Spleen (tissue), 11 donors: ENCODE measurements at regions not wholly inside any gene's neighbourhood (a gene's known extent, or its start where the extent isn't known, plus 50 kb on each side); places are given as distances from the start of the nearest gene placed in this dataset.
"Not testable (repeated sequence)": the region's sequence is repeated elsewhere in the genome, so short reads cannot be mapped to it uniquely, and the experiment has no call there.

Source experiments
- DNase-seq: peaks from one replicate; pipeline ENCODE4 v3.0.0-alpha.2; 2020
- H3K27ac ChIP-seq, 8 donors: fragments of 200-600 bp; sonication (generic) in 7 of 8; 1 replicate in 4 of 8; 2 replicates in 4 of 8; pipeline versions ENCODE4 v1.5.0 to v1.8.0; 2016 to 2021; ENCODE audit warnings: inconsistent platforms in 4 of 8, mild to moderate bottlenecking in 4 of 8, moderate library complexity in 1 of 8
- H3K27me3 ChIP-seq, 7 donors: fragments of 200-600 bp; sonication (generic) in 6 of 7; replicated peaks in 1 of 7; 1 replicate in 4 of 7; 2 replicates in 3 of 7; pipeline versions ENCODE4 v1.5.0 to v1.8.0; 2016 to 2021; ENCODE audit warnings: inconsistent platforms in 3 of 7, mild to moderate bottlenecking in 1 of 7
- H3K36me3 ChIP-seq, 6 donors: fragments of 200-600 bp; sonication (generic) in 5 of 6; 1 replicate in 4 of 6; 2 replicates in 2 of 6; pipeline versions ENCODE4 v1.5.0 to v1.8.0; 2016 to 2021; ENCODE audit warnings: inconsistent platforms in 2 of 6
- H3K4me1 ChIP-seq, 6 donors: fragments of 200-600 bp; sonication (generic) in 5 of 6; 1 replicate in 3 of 6; 2 replicates in 3 of 6; pipeline versions ENCODE4 v1.5.0 to v1.8.0; 2016 to 2021; ENCODE audit warnings: inconsistent platforms in 3 of 6
- H3K4me3 ChIP-seq, 8 donors: fragments of 200-600 bp; sonication (generic) in 7 of 8; 1 replicate in 4 of 8; 2 replicates in 4 of 8; pipeline versions ENCODE4 v1.5.0 to v1.8.0; 2016 to 2021; ENCODE audit warnings: inconsistent platforms in 4 of 8, mild to moderate bottlenecking in 4 of 8, moderate library complexity in 2 of 8
- H3K9me3 ChIP-seq, 8 donors: fragments of 200-600 bp; sonication (generic) in 7 of 8; 1 replicate in 4 of 8; 2 replicates in 4 of 8; pipeline versions ENCODE4 v1.5.0 to v1.8.0; 2016 to 2021; ENCODE audit warnings: inconsistent platforms in 4 of 8
- CTCF ChIP-seq, 11 experiments: fragments of 200-600 bp in 7 of 11; fragments of 450-650 bp in 4 of 11; sonication (generic) in 4 of 11; IDR thresholded peaks in 8 of 11; conservative IDR thresholded peaks in 3 of 11; 1 replicate in 7 of 11; 2 replicates in 4 of 11; pipeline versions ENCODE4 v1.4.0 to v1.8.0; 2016 to 2021; ENCODE audit warnings: antibody characterized with exemption in 11 of 11, inconsistent platforms in 4 of 11, mild to moderate bottlenecking in 1 of 11
- POLR2A ChIP-seq, 3 donors: fragments of 450-650 bp; IDR thresholded peaks; one replicate each; pipeline ENCODE4 v1.5.1; 2017; ENCODE audit warnings: antibody characterized with exemption in 3 of 3, mild to moderate bottlenecking in 1 of 3
- POLR2AphosphoS5 ChIP-seq, 3 donors: sonication (generic); formaldehyde crosslinking; IDR thresholded peaks; one replicate each; pipeline ENCODE4 v1.5.1; 2017; ENCODE audit warnings: antibody characterized with exemption in 3 of 3
- WGBS, 5 donors: extraction: QIAGEN DNeasy Blood & Tissue Kit in 3 of 5; methylation state at CpG; one replicate each; pipeline versions ENCODE4 v1.1.5 to v1.1.7; 2013 to 2018; 5-methylcytosine and 5-hydroxymethylcytosine counted together
- intact Hi-C: fragments of 100-400 bp; cut with DNase I; formaldehyde crosslinking; loops from one replicate; pipeline ENCODE4 v1.15.0; 2023; ENCODE audit warnings: low total_unique reads
- donor health status: healthy with polysubstance abuse.
- donor health status: DM: no; HTN: no; CAD: no; lungs with moderate emphysema.
- donor health status: DM: no; HTN: no; CAD: no.
- donor health status: Bipolar disorder and iron deficiency.
- donor health status: healthy.
- donor health status: DM: no; HTN: no; CAD: no.
- donor health status: DM: yes; HTN: yes; CAD: no.

- H3K4me1 ChIP-seq = no peaks in the 10 kb centered on the region
- no peaks in the 10 kb centered on the region for H3K27me3 ChIP-seq
- no peaks in the 10 kb centered on the region for H3K36me3 ChIP-seq
- intact Hi-C loops = no loop called here
- H3K27ac ChIP-seq = no peak overlapping the region
- no peak for DNase-seq
- H3K9me3 ChIP-seq = peaks cover 0 to 15% (median 11%) of the 10 kb centered on the region in 8 donors
- TF ChIP-seq POLR2AphosphoS5 (IDR thresholded peaks at IDR 0.05) (no peak), CTCF (IDR thresholded peaks at IDR 0.05 in 8 of 11, conservative IDR thresholded peaks at IDR 0.05 in 3 of 11) (no peak), POLR2A (IDR thresholded peaks at IDR 0.05) (no peak)
- no peak overlapping the region for H3K4me3 ChIP-seq
These were observed 774.4 kb downstream of the LUZP2 start for GRCh38 chr11:25271301-25271700.

- TF ChIP-seq POLR2AphosphoS5 (IDR thresholded peaks at IDR 0.05) = no peak
- TF ChIP-seq CTCF (IDR thresholded peaks at IDR 0.05 in 8 of 11, conservative IDR thresholded peaks at IDR 0.05 in 3 of 11) = no peak
- TF ChIP-seq POLR2A (IDR thresholded peaks at IDR 0.05) = no peak
These were observed 775.4 kb downstream of the LUZP2 start for GRCh38 chr11:25272214-25272613.

DNA sequence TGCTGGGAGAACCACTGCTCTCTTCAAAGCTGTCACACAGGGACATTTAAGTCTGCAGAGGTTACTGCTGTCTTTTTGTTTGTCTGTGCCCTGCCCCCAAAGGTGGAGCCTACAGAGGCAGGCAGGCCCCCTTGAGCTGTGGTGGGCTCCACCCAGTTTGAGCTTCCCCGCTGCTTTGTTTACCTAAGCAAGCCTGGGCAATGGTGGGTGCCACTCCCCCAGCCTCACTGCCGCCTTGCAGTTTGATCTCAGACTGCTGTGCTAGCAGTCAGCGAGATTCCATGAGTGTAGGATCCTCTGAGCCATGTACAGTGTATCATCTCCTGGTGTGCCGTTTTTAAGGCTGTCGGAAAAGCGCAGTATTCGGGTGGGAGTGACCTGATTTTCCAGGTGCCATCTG is 784.0 kb downstream of the LUZP2 start:
- H3K27me3 ChIP-seq, H3K4me3 ChIP-seq, H3K4me1 ChIP-seq, intact Hi-C loops, DNase-seq, H3K9me3 ChIP-seq, H3K27ac ChIP-seq, H3K36me3 ChIP-seq: not testable (repeated sequence)
- WGBS, 5 donors = 73 to 91% (median 78%) methylated on average over 7 of the region's 7 CpGs

More at GRCh38 chr11:25272214-25272613, 775.4 kb downstream of the LUZP2 start:
- peaks cover 0 to 15% (median 8%) of the 10 kb centered on the region in 8 donors for H3K9me3 ChIP-seq
- no peaks in the 10 kb centered on the region for H3K36me3 ChIP-seq
- no peak overlapping the region for H3K27ac ChIP-seq
- no peaks in the 10 kb centered on the region for H3K4me1 ChIP-seq
- no peaks in the 10 kb centered on the region for H3K27me3 ChIP-seq
- intact Hi-C loops = no loop called here
- H3K4me3 ChIP-seq = no peak overlapping the region
- DNase-seq = no peak

- H3K4me3 ChIP-seq = no peak overlapping the region
- no peak overlapping the region for H3K27ac ChIP-seq
- 87 to 91% (median 89%) methylated on average over 1 of the region's 1 CpG for WGBS, 5 donors
- intact Hi-C loops = no loop called here
- H3K27me3 ChIP-seq = no peaks in the 10 kb centered on the region
- DNase-seq = no peak
- peaks cover 0 to 4% (median 0%) of the 10 kb centered on the region in 8 donors for H3K9me3 ChIP-seq
- H3K36me3 ChIP-seq = no peaks in the 10 kb centered on the region
- no peaks in the 10 kb centered on the region for H3K4me1 ChIP-seq
- TF ChIP-seq POLR2A (IDR thresholded peaks at IDR 0.05) = no peak
- no peak for TF ChIP-seq POLR2AphosphoS5 (IDR thresholded peaks at IDR 0.05)
- TF ChIP-seq CTCF (IDR thresholded peaks at IDR 0.05 in 8 of 11, conservative IDR thresholded peaks at IDR 0.05 in 3 of 11) = no peak
These were observed 796.3 kb downstream of the LUZP2 start for GRCh38 chr11:25293166-25293565.

GRCh38 chr11:25298450-25298849 is 801.6 kb downstream of the LUZP2 start:
- TF ChIP-seq POLR2A (IDR thresholded peaks at IDR 0.05) = no peak
- TF ChIP-seq CTCF (IDR thresholded peaks at IDR 0.05 in 8 of 11, conservative IDR thresholded peaks at IDR 0.05 in 3 of 11) = no peak
- TF ChIP-seq POLR2AphosphoS5 (IDR thresholded peaks at IDR 0.05) = no peak
- no peaks in the 10 kb centered on the region for H3K4me1 ChIP-seq
- intact Hi-C loops = no loop called here
- H3K27me3 ChIP-seq = no peaks in the 10 kb centered on the region
- peaks cover 0 to 31% (median 24%) of the 10 kb centered on the region in 8 donors for H3K9me3 ChIP-seq
- no peak overlapping the region for H3K27ac ChIP-seq
- DNase-seq = no peak
- no peak overlapping the region for H3K4me3 ChIP-seq
- no peaks in the 10 kb centered on the region for H3K36me3 ChIP-seq
- 90 to 97% (median 92%) methylated on average over 2 of the region's 2 CpGs for WGBS, 5 donors
